ENCODE measurements at regions not wholly inside any gene's neighbourhood (a gene's known extent, or its start where the extent isn't known, plus 50 kb on each side); places are given as distances from the start of the nearest gene placed in this dataset.

DNA sequence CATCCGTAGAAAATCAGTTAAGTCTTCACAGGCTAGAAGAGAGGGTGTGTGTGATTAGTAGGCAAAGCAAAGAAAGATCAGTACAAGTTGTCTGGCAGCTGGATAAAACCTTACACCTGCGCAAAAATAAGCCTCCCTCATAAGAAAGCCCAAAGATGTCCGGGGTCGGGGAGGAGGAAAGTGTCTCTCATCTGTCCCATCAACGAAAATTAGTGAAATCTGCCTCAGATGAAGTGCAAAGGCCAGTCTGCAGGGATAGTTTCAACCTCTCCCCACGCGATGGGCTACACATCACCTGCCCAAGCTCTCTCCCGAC, 333.9 kb downstream of the SRGAP2C start:
- dilution Hi-C loops (cut with HindIII; ENCODE audit: low sequenced_read_pairs, unreplicated experiment): no loop called here
- CTCF ChIA-PET: no interaction called here
- Histone ChIP-seq H3K4me3 (ENCODE audit: insufficient read depth, low read depth, low read length) (no peak overlapping the region), H3K9me1 (ENCODE audit: insufficient read depth, low read length) (no peaks in the 10 kb centered on the region), H4K8ac (ENCODE audit: low read depth in 2 of 2, low read length in 2 of 2) (no peak overlapping the region), H4K91ac (ENCODE audit: insufficient read depth, low read depth, low read length) (no peak overlapping the region), H3K36me3 (ENCODE audit: control insufficient read depth, insufficient read depth, low read length) (no peaks in the 10 kb centered on the region), H2BK120ac (ENCODE audit: low read depth, low read length) (no peak overlapping the region), H2BK5ac (ENCODE audit: low read depth, low read length, poor library complexity, severe bottlenecking) (no peak overlapping the region), H3K14ac (replicated peaks; ENCODE audit: low read depth, low read length) (no peak overlapping the region), H3K9ac (ENCODE audit: low read depth, low read length) (no peak overlapping the region), H3K27me3 (ENCODE audit: control insufficient read depth, insufficient read depth, low read length) (peaks cover 26% of the 10 kb centered on the region), H3K79me1 (ENCODE audit: low read depth in 1 of 2, low read length in 2 of 2) (no peaks in the 10 kb centered on the region), H4K5ac (ENCODE audit: low read depth, low read length) (no peak overlapping the region), H2AK5ac (ENCODE audit: low read depth, low read length) (no peak overlapping the region), H3K56ac (ENCODE audit: extremely low read depth, insufficient read depth, low read length) (no peak overlapping the region), H2BK15ac (ENCODE audit: low read depth, low read length) (no peak overlapping the region), H2BK20ac (ENCODE audit: low read depth, low read length) (no peak overlapping the region), H3K18ac (ENCODE audit: low read depth, low read length) (no peak overlapping the region), H3K4ac (ENCODE audit: low read depth, low read length) (no peak overlapping the region), H3K27ac (ENCODE audit: insufficient read depth, low read length) (no peak overlapping the region), H3K4me1 (ENCODE audit: control insufficient read depth, insufficient read depth, low read length) (no peaks in the 10 kb centered on the region), H4K20me1 (ENCODE audit: insufficient read depth, low read length) (no peaks in the 10 kb centered on the region), H3K23ac (ENCODE audit: low read depth, low read length) (no peak overlapping the region), H3K9me3 (ENCODE audit: control insufficient read depth, insufficient read depth, low read length) (no peaks in the 10 kb centered on the region; the same call in 1 of the 2 replicates), H2AK9ac (replicated peaks; ENCODE audit: low read depth, low read length, poor library complexity) (no peak overlapping the region), H3K4me2 (ENCODE audit: low read depth, low read length) (no peak overlapping the region; the same call in 1 of the 2 replicates), H2AFZ (replicated peaks; ENCODE audit: low read length, poor library complexity) (no peak overlapping the region)
- in situ Hi-C loops (cut with MboI; ENCODE audit: low sequenced_read_pairs): no loop called here
- DNase-seq: no peak
- intact Hi-C loops (cut with micrococcal nuclease): loop anchor here (5.0 kb wide), 3 partner anchors 39 to 79 kb away; no protein-coding TSS in a partner anchor
- WGBS, 2 experiments (ENCODE audit: extremely low coverage in 2 of 2, insufficient read length in 1 of 2): 33% methylated on average over 1 of the region's 8 CpGs; no CpG with 5 or more reads in 1 of the 2 experiments
- BruUV-seq (replicated peaks): no TSS peak
- POLR2A ChIA-PET (ENCODE audit: unreplicated experiment): no interaction called here
- ATAC-seq (ENCODE audit: low read depth): no peak
- no peak for TF ChIP-seq MXI1 (IDR thresholded peaks at IDR 0.05; ENCODE audit: borderline replicate concordance, low read depth, low read length)
- no peak for TF ChIP-seq POLR2A (IDR thresholded peaks at IDR 0.05; ENCODE audit: low read depth, low read length)
- TF ChIP-seq, protein P1, sequence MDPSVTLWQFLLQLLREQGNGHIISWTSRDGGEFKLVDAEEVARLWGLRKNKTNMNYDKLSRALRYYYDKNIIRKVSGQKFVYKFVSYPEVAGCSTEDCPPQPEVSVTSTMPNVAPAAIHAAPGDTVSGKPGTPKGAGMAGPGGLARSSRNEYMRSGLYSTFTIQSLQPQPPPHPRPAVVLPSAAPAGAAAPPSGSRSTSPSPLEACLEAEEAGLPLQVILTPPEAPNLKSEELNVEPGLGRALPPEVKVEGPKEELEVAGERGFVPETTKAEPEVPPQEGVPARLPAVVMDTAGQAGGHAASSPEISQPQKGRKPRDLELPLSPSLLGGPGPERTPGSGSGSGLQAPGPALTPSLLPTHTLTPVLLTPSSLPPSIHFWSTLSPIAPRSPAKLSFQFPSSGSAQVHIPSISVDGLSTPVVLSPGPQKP (IDR thresholded peaks at IDR 0.05; ENCODE audit: borderline replicate concordance, low read depth, low read length): no peak
- no peak for TF ChIP-seq MAFK (IDR thresholded peaks at IDR 0.05; ENCODE audit: low read depth, low read length)
- no peak for TF ChIP-seq FOS (IDR thresholded peaks at IDR 0.05; ENCODE audit: low read depth, low read length)
- TF ChIP-seq MAZ (IDR thresholded peaks at IDR 0.05; ENCODE audit: borderline replicate concordance, low read depth, low read length): no peak
- no peak for TF ChIP-seq RFX5 (IDR thresholded peaks at IDR 0.05; ENCODE audit: low read depth, low read length)
- TF ChIP-seq, protein P2, sequence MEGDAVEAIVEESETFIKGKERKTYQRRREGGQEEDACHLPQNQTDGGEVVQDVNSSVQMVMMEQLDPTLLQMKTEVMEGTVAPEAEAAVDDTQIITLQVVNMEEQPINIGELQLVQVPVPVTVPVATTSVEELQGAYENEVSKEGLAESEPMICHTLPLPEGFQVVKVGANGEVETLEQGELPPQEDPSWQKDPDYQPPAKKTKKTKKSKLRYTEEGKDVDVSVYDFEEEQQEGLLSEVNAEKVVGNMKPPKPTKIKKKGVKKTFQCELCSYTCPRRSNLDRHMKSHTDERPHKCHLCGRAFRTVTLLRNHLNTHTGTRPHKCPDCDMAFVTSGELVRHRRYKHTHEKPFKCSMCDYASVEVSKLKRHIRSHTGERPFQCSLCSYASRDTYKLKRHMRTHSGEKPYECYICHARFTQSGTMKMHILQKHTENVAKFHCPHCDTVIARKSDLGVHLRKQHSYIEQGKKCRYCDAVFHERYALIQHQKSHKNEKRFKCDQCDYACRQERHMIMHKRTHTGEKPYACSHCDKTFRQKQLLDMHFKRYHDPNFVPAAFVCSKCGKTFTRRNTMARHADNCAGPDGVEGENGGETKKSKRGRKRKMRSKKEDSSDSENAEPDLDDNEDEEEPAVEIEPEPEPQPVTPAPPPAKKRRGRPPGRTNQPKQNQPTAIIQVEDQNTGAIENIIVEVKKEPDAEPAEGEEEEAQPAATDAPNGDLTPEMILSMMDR (conservative IDR thresholded peaks at IDR 0.05; ENCODE audit: low read depth, low read length): no peak
- TF ChIP-seq RAD21 (IDR thresholded peaks at IDR 0.05; ENCODE audit: low read length): no peak
- TF ChIP-seq, protein P3, sequence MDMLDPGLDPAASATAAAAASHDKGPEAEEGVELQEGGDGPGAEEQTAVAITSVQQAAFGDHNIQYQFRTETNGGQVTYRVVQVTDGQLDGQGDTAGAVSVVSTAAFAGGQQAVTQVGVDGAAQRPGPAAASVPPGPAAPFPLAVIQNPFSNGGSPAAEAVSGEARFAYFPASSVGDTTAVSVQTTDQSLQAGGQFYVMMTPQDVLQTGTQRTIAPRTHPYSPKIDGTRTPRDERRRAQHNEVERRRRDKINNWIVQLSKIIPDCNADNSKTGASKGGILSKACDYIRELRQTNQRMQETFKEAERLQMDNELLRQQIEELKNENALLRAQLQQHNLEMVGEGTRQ (IDR thresholded peaks at IDR 0.05; ENCODE audit: low read depth, low read length): no peak
- no peak for TF ChIP-seq CHD1 (IDR thresholded peaks at IDR 0.05; ENCODE audit: low read depth, low read length)
- TF ChIP-seq BHLHE40 (IDR thresholded peaks at IDR 0.05; ENCODE audit: low read depth, low read length): no peak
- no peak for TF ChIP-seq SMC3 (IDR thresholded peaks at IDR 0.05; ENCODE audit: low read depth, low read length)
- TF ChIP-seq RCOR1 (IDR thresholded peaks at IDR 0.05; ENCODE audit: insufficient replicate concordance, low read length): no peak
- TF ChIP-seq CEBPB (IDR thresholded peaks at IDR 0.05; ENCODE audit: low read depth, low read length): no peak
- no peak for TF ChIP-seq NFE2L2 (IDR thresholded peaks at IDR 0.05; ENCODE audit: low read depth, low read length)
